NCI-H1694 (cell line): ENCODE measurements at regions not wholly inside any gene's neighbourhood (a gene's known extent, or its start where the extent isn't known, plus 50 kb on each side); places are given as distances from the start of the nearest gene placed in this dataset.

ENCODE experiments used
- DNase-seq: peaks from one replicate; lab custom pipeline; 2025; lab: John Stamatoyannopoulos, UW

- no peak for DNase-seq
These were observed 242.9 kb downstream of the NSG2 start for GRCh38 chr5:174288439-174288838.

- no peak for DNase-seq
These were observed 245.7 kb downstream of the NSG2 start for GRCh38 chr5:174291162-174291561.

GRCh38 chr5:174292348-174292747 is 246.8 kb downstream of the NSG2 start:
- no peak for DNase-seq

DNA sequence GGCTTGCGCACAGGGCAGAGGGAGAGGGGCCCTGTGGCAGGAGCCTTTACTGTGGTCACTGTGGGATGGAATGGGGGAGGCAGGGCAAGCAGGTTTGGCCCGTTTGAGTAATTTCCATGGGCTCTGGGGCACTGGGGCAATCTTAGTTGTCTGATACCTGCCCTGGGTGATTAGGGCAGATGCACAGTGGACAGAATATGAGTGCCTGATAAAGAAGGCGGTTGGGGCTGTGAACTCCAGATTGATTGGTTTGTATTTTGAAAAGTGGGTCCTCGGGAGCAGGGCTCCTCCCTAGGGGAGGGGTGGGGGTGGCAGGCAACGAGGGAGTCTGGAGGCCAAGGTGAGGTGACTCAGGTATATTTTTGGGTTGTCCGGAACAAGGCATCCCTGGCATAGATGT is 247.5 kb downstream of the NSG2 start:
- no peak for DNase-seq

DNA sequence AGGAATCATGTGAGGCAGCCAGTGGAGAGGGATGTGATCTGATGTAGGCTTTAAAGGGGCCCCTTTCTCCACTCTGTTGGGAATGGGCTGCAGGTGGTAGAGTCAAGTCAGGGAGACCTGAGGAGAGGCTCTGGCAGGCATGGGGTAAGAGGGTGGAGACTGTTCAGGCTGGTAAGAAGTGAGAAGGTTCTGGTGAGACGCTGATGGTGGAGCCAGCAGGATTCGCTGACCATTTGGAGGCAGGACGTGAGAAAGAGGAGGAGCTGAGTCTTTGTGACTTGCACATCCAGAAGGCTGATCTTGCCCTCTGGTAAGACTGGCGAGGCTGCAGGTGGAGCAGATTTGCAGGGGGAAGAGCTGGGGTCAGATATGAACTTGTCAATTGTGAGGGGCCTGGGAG is 248.0 kb downstream of the NSG2 start:
- DNase-seq: no peak

DNA sequence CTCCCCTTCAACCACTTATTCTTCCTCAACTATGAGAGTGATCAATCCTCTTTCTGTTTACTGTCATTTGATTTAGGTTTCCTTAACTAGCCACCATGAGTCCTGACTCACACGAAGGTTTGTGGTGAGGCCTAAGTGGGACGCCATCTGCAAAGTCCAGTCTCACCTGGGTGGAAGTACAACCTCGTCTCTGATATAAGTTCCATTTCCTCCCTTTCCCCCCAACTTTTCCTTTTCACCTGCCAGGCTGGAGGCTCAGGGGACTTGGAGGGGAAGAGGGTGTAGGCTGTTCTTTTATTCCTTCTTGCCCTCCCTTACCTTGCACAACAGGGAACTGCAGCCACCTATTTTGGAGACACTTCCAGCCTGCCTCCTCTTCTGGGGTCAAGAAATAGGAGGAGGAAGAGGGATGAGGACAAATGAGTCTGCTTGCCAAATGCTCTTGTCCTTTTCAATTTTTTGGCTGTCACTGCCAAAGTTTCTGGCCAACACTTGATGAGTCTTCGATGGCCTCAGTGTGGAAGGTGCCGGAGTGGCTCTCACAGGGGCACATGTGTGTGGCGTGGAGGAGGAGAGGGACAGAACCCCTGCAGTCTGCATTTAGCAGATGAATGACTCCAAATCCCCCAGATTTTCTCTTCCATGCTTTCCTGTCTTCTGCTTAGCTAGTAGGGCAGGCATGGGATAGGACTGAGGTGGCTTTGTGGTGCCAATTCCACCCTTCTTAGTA is 249.6 kb downstream of the NSG2 start:
- no peak for DNase-seq

GRCh38 chr5:174295702-174296436 is 250.4 kb downstream of the NSG2 start:
- no peak for DNase-seq

GRCh38 chr5:174300118-174300940 is 254.8 kb downstream of the NSG2 start:
- no peak for DNase-seq

GRCh38 chr5:174300941-174301761 is 255.6 kb downstream of the NSG2 start:
- no peak for DNase-seq

DNA sequence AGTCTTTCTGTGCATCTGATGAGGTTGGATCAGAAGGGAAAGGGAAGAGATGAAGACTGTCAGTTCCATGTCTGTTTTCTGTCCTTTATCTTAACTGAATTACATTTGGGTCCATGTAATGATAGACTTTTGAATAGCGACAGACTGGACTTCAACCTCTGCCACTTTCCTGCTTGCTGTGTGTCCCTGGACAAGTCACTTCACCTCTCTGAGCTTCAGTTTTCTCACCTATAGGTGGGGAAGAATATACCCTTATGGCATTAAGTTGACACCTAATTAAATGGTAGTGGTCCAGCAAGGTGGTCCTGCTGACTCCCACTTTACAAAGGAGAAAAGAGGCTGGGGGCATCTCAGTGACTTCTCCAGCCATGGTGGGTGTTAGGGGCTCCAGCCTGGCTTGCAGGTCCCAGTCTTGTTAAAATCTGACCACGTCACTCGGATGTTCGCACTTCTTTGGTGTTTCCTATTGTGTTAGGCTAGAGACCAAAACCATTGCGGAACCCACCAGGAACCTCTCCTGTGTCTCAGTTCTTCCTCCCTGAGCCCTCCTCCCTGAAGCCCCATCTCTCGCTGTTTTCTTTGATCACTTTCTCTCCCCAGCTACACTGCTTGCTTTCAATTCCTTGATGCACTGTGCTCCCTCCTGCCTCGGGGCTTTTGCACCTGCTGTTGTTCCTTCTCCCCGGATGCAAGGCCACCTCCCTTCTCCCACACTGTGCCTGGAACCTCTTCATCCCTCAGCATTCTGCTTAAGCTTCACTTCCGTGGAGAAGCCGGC is 256.5 kb downstream of the NSG2 start:
- no peak for DNase-seq

DNA sequence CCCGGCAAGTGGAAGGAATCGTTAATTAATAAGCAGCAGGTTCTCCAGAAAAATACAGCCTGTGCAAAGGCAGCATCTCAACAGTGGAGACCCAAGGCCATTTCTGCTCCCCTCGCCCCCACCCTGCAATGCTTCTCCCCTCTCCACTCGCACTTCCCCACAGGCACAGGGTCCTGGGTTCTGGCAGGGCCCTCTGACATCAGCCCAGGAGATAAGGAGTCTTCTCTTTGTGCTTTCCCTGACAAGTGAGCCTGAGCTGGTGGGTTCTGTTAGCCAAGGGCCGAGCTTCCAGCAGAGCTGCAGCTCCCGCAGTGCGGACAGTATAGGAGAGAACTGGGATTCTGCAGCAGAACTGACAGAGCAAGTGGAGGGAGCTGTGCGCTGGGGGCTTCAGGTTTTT is 257.5 kb downstream of the NSG2 start:
- no peak for DNase-seq

DNA sequence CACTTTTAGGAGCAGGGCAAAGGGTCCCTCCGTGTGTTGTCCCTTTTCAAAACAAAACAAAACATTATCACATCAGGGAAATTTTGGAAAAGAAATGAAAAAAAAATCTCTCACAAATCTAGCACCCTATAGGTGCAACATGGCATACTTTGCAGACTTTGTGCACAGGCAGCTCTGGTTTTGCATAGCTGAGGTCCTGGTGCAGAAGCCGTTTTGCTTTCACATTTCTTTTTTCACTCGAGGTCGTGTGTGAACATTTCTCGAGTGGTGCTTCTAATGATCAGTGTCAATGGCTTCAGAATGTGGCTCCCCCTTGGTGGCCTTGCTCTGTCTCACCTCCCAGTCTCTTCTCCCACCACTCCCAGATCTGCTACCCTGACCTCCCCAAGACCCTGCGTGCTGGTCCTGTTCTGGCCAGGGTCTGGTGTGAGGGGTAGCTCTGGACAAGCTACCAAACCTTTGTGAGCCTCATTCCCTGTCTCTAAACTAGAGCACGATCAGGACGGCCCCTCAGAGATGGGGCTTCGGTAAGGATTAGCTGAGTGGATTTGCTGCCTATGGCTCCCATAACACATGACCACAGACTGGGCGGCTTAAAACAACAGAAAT is 258.0 kb downstream of the NSG2 start:
- DNase-seq: no peak

DNA sequence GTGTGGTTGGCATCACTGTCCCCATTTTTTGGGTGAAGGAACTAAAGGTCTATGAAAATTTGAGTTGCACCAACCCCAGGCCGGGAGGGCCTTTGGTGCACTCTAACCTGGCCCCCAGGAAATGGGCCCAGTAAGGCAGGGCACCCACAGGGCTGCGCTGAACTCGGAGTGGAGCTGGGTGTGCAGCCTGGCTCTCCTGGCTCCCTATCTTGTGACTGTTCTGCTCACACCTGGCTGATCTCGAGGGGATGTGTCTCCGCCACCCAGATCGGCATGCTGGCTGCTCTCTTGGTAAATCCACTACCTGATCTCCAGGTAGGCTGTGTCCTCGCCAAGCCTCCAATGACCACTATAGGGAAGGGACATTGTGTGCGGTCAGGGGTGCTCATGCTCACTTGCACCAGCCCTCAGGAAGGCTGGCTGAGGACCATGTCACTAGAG is 259.8 kb downstream of the NSG2 start:
- DNase-seq: no peak

GRCh38 chr5:174306345-174307030 is 261.0 kb downstream of the NSG2 start:
- no peak for DNase-seq

DNA sequence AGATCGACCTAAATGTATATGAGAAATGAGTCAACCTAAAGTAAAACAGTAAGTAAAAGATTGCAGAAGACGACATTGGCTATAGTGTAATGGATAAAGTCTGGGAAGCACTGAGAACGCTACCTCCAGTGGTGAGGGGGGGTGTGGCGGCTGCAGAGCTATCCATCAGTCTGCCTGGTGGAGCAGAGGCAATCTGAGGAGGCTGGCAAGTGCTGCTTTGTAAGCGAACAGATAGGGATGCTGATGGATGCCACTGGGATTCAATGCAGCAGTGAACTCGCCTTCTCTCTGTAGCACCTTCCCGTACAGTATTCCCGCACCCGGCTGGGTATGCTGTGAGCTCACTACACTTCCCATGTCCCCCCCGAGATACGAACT is 261.5 kb downstream of the NSG2 start:
- DNase-seq: no peak

GRCh38 chr5:174307656-174308271 is 262.3 kb downstream of the NSG2 start:
- DNase-seq: no peak

- DNase-seq: no peak
These were observed 263.8 kb downstream of the NSG2 start for GRCh38 chr5:174309131-174309795.

DNA sequence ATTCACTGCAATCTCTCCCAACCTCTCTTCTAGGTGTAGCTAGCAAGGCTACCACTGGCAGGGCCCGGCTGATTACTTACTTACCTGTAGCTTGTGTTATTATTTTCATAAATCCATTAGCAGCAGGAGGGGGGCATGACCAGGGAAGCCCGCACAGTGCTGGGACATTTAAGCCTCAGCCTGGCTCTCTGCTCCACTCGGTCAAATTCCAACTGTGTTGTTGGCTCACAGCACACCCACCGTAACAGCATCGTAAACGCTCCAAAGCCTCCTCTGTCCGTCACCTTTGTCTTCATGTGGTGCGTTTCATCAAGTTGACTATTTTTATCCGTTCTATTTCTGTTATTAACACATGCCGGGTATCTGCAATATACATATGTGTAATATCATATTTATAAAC is 264.7 kb downstream of the NSG2 start:
- DNase-seq: no peak

DNA sequence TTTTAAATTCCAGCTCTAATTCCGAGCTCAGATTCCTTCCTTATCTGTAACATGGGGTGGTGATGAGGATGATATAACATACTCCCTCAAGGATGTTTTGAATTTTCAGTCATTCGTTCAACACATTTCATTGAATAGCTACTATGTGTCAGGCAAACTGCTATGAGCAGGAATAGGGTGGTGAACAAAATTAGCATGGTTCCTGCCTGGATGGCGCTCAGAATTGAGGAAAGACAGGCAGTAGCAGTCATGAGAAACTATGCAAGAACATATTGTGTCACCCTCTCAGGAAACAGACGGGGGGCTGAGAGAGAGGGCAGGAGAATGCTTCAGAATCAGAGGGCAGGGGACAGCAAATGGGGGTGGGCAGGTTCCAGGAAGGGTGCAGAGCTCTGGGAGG is 265.2 kb downstream of the NSG2 start:
- DNase-seq: no peak
